WI38 (cell line): ENCODE measurements at regions not wholly inside any gene's neighbourhood (a gene's known extent, or its start where the extent isn't known, plus 50 kb on each side); places are given as distances from the start of the nearest gene placed in this dataset.
A peak's percentile ranks its signal among the peaks of the same experiment; 100 is the strongest.

Source experiments
- H3K4me3 ChIP-seq: 2 replicates; pipeline ENCODE4 v1.5.1; 2011; ENCODE audit warnings: low read depth, mild to moderate bottlenecking, control low read depth, low read length
- CTCF ChIP-seq: IDR thresholded peaks from 2 replicates; pipeline ENCODE4 v1.5.1; 2012; ENCODE audit warnings: low read depth, mild to moderate bottlenecking, control low read depth, low read length

GRCh38 chr1:168443356-168443755 is 100.4 kb downstream of the XCL2 start:
- TF ChIP-seq CTCF: no peak
- no peak overlapping the region for H3K4me3 ChIP-seq

- no peak for TF ChIP-seq CTCF
These were observed 100.9 kb downstream of the XCL2 start for GRCh38 chr1:168442931-168443330.

DNA sequence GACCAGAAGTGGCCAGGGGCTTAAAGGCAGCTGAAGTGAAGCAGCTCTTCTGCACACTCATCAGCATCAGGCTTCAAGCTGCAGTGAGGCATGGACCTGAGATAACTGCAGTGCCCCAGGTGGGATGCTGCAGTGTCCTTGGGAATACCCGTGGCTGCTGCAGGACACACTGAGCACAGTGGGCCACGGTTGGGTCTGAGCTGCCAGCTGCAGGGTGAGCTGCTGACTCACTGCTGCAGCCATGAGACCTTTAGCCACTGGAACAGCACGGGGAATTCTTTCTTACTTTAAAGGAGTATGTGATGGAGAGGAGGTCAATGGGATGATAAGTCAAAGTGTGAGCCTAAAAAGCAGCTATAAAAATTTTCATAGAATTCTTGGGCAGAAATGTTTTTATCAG is 102.1 kb downstream of the XCL2 start:
- TF ChIP-seq CTCF: no peak
- no peak overlapping the region for H3K4me3 ChIP-seq

More at GRCh38 chr1:168442931-168443330, 100.9 kb downstream of the XCL2 start:
- H3K4me3 ChIP-seq: no peak overlapping the region

GRCh38 chr1:168439456-168440375 is 104.1 kb downstream of the XCL2 start:
- peak overlapping the region; percentile 43 for H3K4me3 ChIP-seq
- peak; percentile 67 for TF ChIP-seq CTCF

GRCh38 chr1:168438626-168439025 is 105.2 kb downstream of the XCL2 start:
- no peak overlapping the region for H3K4me3 ChIP-seq
- TF ChIP-seq CTCF: no peak

- TF ChIP-seq CTCF: no peak
- H3K4me3 ChIP-seq: no peak overlapping the region
These were observed 106.0 kb downstream of the XCL2 start for GRCh38 chr1:168437821-168438220.

GRCh38 chr1:168435439-168435838 is 108.4 kb downstream of the XCL2 start:
- TF ChIP-seq CTCF: no peak
- H3K4me3 ChIP-seq: no peak overlapping the region
